NT2/D1 (cell line): ENCODE measurements at regions not wholly inside any gene's neighbourhood (a gene's known extent, or its start where the extent isn't known, plus 50 kb on each side); places are given as distances from the start of the nearest gene placed in this dataset.
"Not testable (repeated sequence)": the region's sequence is repeated elsewhere in the genome, so short reads cannot be mapped to it uniquely, and the experiment has no call there.

ENCODE experiments used
- DNase-seq: peaks from one replicate; pipeline ENCODE4 v3.0.0-alpha.2; 2011; ENCODE audit warnings: low read depth, low spot score
- H3K27me3 ChIP-seq: 2 replicates; pipeline ENCODE4 v1.6.0; 2011; ENCODE audit warnings: mild to moderate bottlenecking; ENCODE audit not compliant: insufficient read length, insufficient read depth
- H3K36me3 ChIP-seq: 2 replicates; pipeline ENCODE4 v1.6.1; 2011; ENCODE audit warnings: mild to moderate bottlenecking, low read length, mixed read lengths; ENCODE audit not compliant: insufficient read depth, insufficient read length
- H3K4me1 ChIP-seq: 2 replicates; pipeline ENCODE4 v1.5.1; 2011; ENCODE audit not compliant: insufficient read depth, insufficient read length
- H3K4me3 ChIP-seq: 2 replicates; pipeline ENCODE4 v1.5.1; 2011; ENCODE audit warnings: low read depth; ENCODE audit not compliant: insufficient read length
- H3K9ac ChIP-seq: 2 replicates; pipeline ENCODE4 v1.6.0; 2011; ENCODE audit warnings: low read depth; ENCODE audit not compliant: insufficient read length
- H3K9me3 ChIP-seq: 2 replicates; pipeline ENCODE4 v1.5.1; 2011; ENCODE audit warnings: mild to moderate bottlenecking, low read length; ENCODE audit not compliant: insufficient read depth
- SUZ12 ChIP-seq: IDR thresholded peaks from 2 replicates; pipeline ENCODE4 v1.6.1; 2011; ENCODE audit not compliant: insufficient read length, insufficient read depth; ENCODE audit errors: extremely low read depth
- YY1 ChIP-seq: IDR thresholded peaks from 2 replicates; pipeline ENCODE4 v1.6.1; 2011; ENCODE audit not compliant: insufficient read length, insufficient read depth
- ZNF274 ChIP-seq: IDR thresholded peaks from 2 replicates; pipeline ENCODE4 v1.6.1; 2011; ENCODE audit warnings: mild to moderate bottlenecking, low read depth, low read length

DNA sequence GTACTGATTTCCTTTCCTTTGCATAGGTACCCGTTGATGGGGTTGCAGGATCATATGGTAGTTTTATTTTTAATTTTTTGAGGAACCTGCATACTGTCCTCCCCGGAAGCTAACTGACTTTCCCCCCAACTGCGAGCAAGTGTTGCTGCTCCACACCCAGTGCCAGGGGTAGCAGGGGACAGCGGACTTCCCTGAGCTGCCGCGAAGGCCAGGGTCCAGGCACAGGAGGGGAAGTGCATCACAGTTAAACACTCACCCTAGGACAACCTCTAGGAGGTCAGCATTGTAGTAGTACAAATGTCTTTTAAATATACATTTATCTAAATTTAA lies 201.7 kb downstream of the NPIPB11 start:
- Histone ChIP-seq H3K4me3 (no peak overlapping the region), H3K36me3 (no peaks in the 10 kb centered on the region), H3K9me3 (no peaks in the 10 kb centered on the region), H3K4me1 (peaks cover 6% of the 10 kb centered on the region), H3K27me3 (no peaks in the 10 kb centered on the region), H3K9ac (no peak overlapping the region)
- no peak for DNase-seq
- TF ChIP-seq SUZ12 = no peak
- no peak for TF ChIP-seq YY1
- no peak for TF ChIP-seq ZNF274

DNA sequence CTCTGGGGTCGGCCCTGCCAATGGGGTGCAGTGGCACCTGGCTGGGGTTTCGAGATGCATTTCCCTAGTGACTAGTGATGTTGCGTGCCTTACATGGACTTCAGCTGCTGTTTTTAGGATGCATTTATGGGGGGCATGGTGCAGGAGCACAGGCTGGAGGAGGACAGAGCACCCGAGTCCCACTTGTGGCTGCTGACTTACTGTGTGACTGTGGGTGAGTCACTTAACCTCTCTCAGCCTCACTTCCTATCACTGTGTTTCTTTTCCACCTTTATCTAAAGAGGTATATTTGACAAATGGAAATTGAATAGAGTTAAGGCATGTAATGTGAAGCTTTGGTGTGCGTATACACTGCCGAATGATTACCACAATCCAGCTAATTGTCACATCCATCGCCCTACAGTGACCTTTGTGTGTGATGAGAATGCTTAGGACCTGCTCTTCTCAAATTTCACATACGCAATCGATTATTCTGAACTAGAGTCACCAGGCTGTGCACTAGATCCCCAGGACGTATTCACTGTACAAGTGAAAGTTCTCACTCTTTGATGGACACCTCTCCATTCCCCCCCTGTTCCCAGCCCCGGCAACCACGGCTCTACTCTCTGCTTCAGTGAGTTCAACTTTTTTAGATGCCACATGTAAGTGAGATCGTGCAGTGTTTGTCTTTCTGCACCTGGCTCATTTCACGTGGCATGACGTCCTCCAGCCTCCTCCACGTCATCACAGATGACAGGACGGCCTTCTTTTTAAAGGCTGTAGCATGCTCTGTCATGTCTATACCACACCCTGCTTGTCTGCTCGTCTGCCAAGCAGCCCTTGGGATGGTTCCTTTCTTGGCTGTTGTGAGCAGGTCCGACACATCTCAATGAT lies 202.3 kb downstream of the NPIPB11 start:
- not testable (repeated sequence) for H3K4me1 ChIP-seq, H3K4me3 ChIP-seq, H3K9me3 ChIP-seq, H3K27me3 ChIP-seq, H3K36me3 ChIP-seq, H3K9ac ChIP-seq, DNase-seq

DNA sequence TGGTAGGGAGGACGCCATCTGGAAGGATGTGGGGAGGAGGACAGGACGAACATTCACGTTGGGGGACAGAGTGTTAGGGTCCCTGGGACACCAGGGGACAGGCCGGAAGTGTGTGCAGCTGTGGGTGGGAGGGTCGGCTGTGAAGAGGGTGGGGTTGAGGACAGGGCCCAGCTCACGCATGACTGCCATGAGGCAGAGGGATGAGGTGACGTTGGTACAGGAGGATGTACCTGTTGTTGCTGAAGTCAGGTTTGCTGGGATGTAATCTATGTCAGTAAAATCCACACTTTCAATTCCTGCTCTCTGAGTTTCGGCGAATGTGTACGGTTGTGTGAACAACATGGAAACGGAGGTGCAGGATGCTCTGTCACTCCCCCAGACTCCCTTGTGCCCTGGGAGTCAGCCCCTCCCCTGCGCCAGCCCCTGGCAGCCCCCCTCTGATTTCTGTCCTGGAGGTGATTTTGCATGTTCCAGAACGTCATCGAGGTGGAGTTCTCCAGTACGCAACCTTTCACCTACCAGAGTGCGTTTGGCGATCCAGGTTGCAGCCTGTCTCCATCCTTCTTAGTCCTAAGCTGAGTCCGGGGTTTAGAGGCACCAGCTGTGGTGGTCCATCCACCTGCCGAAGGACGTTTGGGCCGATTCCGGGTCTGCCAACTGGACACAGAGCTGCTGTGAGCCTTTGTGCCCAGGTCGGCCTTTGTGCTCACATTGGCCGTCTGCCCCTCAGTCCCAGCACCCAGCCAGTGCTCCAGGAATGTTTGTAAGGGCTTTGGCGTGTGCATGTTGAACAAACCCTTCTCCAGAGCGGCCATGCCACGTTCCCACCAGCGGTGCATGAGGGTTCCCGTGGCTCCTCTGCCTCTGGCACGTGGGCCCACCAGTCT lies 203.2 kb downstream of the NPIPB11 start:
- not testable (repeated sequence) for H3K9me3 ChIP-seq, DNase-seq, H3K9ac ChIP-seq, H3K4me1 ChIP-seq, H3K27me3 ChIP-seq, H3K4me3 ChIP-seq, H3K36me3 ChIP-seq

DNA sequence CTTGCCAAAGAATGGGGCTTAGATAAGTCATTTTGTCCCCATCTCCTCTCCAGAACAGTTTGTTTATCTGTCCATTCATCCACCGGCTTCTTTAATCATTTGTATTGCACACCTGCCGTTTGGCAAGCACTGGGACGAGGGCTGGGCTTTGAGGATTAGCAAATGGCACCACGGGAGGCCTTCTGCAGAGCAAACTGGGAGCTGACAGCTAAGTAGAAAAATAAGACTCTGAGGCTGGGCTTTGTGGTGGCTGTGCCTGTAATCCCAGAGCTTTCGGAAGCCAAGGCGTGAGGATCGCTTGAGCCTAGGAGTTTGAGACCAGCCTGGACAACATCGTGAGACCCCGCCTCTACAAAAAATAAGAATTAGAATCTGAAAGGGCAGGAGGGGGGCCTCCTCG lies 203.9 kb downstream of the NPIPB11 start:
- H3K9me3 ChIP-seq, H3K27me3 ChIP-seq, H3K4me1 ChIP-seq, H3K4me3 ChIP-seq, H3K9ac ChIP-seq, H3K36me3 ChIP-seq: not testable (repeated sequence)
- DNase-seq = peak; percentile 48

DNA sequence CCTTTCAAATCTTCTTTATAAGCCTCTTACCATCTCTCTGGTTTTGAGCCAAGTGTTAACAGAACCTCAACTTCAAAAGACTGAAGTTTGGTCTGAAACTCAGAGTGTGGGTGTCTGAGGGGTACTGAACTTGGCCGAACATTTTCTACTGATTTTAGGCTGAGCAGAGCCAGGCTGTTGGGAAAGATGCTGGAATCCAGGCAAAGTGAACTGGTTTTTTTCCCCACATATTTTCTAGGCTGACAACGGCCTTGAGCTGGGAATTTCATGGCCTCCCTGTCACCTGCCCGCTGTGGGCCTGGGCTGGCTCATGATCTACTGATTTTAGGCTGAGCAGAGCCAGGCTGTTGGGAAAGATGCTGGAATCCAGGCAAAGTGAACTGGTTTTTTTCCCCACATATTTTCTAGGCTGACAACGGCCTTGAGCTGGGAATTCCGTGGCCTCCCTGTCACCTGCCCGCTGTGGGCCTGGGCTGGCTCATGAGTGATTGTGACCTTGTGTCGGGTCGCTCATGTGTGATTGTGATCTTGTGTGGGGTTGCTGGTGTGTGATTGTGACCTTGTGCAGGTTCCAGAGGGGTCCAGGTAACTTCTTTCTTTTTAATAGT lies 204.4 kb downstream of the NPIPB11 start:
- not testable (repeated sequence) for H3K36me3 ChIP-seq, H3K4me1 ChIP-seq, H3K4me3 ChIP-seq, H3K27me3 ChIP-seq, H3K9me3 ChIP-seq, H3K9ac ChIP-seq, DNase-seq

DNA sequence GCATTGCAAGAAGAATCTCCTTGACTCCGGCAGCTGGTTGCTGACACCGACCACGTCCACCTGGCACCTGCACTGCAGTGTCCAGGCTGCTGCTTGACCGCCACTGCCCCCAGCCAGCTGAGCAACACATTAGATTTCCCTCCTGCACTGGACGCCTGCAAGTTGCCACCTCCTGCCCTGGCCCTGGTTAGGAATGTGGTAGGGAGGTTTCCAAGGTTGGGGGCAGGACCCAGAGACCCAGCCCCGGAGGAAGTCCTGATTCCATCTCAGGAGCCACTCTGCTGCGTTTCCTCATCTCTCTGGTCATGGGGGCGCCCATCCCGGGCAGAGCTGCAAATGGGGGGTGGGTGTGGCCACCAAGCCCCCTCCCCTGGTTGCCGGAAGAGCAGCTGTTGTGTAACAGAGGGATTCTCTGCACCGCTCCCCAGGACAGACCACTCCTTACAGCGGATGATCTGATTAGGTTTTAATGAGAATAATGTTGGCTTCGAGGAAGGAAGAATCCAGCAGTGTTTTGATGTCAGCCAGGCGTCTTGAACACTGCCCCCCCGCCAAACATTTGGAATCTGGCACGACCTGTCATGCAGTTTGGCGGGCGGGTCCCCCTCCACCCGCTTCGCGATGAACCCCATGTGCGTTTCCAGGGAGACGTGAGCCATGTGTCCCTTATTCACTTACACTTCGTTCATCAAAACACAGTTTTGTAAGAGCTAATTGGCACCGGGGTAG lies 205.1 kb downstream of the NPIPB11 start:
- not testable (repeated sequence) for H3K36me3 ChIP-seq, DNase-seq, H3K9me3 ChIP-seq, H3K27me3 ChIP-seq, H3K9ac ChIP-seq, H3K4me1 ChIP-seq, H3K4me3 ChIP-seq

DNA sequence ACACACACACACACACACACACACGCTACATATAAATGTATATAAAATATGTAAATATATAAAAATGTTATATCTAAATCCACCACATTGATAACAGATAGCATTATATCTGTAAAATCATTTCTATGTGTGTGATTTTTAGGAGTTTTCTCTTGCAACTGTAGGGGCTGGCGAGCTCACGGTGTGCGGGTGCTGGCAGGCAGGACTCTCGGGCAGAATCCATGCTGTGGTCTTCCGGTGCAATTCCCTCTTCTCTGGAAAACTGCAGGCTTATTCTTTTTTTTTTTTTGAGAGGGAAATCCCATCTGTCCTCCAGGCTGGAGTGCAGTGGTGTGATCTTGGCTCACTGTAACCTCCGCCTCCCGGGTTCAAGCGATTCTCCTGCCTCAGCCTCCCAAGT lies 205.8 kb downstream of the NPIPB11 start:
- not testable (repeated sequence) for DNase-seq, H3K4me1 ChIP-seq, H3K36me3 ChIP-seq, H3K9ac ChIP-seq, H3K27me3 ChIP-seq, H3K4me3 ChIP-seq, H3K9me3 ChIP-seq

DNA sequence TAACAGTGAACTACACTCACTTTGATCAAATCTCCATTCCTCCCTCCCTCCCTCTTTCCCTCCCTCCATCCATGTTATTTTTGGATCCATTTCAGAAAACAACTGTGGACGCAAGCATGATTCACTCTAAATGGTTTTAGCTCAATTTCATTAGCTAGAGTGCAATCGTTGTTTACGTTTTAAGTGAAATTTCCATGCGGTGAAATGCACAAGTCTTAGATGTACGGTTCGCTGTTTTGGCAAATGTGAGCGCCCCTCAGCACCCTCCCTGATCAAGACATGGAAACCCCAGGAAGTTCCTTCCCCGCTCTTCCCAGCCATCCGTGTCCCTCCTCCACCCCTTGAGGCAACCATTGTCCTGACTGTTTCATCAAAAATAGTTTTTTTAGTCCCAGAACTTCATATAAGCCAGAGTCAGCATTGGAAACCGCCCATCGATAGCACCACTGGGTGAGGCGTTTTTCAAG lies 206.3 kb downstream of the NPIPB11 start:
- not testable (repeated sequence) for H3K4me1 ChIP-seq, H3K9ac ChIP-seq, H3K9me3 ChIP-seq, H3K27me3 ChIP-seq, H3K4me3 ChIP-seq, DNase-seq, H3K36me3 ChIP-seq

DNA sequence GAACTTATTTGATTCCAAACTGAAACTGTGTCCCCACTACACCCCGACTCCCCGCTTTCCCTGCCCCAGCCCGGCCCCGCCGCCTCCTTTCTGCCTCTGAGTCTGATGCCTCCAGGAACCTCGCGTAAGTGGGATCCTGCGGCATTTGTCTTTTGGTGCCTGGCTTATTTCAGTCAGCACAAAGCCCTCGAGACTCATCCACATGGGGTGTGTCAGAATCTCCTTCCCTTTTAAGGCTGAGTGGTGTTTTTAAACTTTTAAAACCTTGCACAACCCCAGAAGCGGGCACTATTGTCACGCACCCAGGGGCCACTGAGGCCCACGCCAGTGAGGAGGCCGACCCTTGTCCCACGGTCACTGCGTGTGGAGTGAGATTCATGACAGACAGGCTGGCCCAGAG lies 206.9 kb downstream of the NPIPB11 start:
- H3K36me3 ChIP-seq, DNase-seq, H3K9ac ChIP-seq, H3K27me3 ChIP-seq, H3K4me1 ChIP-seq, H3K4me3 ChIP-seq, H3K9me3 ChIP-seq: not testable (repeated sequence)
